H9 (cell line): ENCODE measurements at regions not wholly inside any gene's neighbourhood (a gene's known extent, or its start where the extent isn't known, plus 50 kb on each side); places are given as distances from the start of the nearest gene placed in this dataset.

Experiments used
- DNase-seq: peaks from one replicate; pipeline ENCODE4 v3.0.0-alpha.2; 2017
- H2AFZ ChIP-seq: one replicate; pipeline ENCODE4 v1.6.1; 2013; ENCODE audit warnings: mild to moderate bottlenecking, low read length, control low read depth, moderate library complexity
- H2AK5ac ChIP-seq: 2 replicates; pipeline ENCODE4 v1.6.1; 2013; ENCODE audit warnings: low read length, control low read depth, mixed read lengths; ENCODE audit not compliant: insufficient read length
- H2BK120ac ChIP-seq: one replicate; pipeline ENCODE4 v1.6.1; 2013; ENCODE audit warnings: low read depth, mild to moderate bottlenecking, low read length, control low read depth, inconsistent platforms; ENCODE audit not compliant: poor library complexity, severe bottlenecking
- H2BK12ac ChIP-seq: 2 replicates; pipeline ENCODE4 v1.6.1; 2013; ENCODE audit warnings: low read length, control low read depth, mixed read lengths, low read depth; ENCODE audit not compliant: insufficient read length
- H2BK15ac ChIP-seq: 2 replicates; pipeline ENCODE4 v1.6.1; 2013; ENCODE audit warnings: low read depth, low read length, control low read depth
- H2BK20ac ChIP-seq: one replicate; pipeline ENCODE4 v1.6.1; 2013; ENCODE audit warnings: low read depth, mild to moderate bottlenecking, low read length, control low read depth, inconsistent platforms; ENCODE audit not compliant: poor library complexity, severe bottlenecking
- H2BK5ac ChIP-seq: 2 replicates; pipeline ENCODE4 v1.6.1; 2013; ENCODE audit warnings: low read length, control low read depth, mixed read lengths; ENCODE audit not compliant: insufficient read length
- H3K14ac ChIP-seq: 2 replicates; pipeline ENCODE4 v1.6.1; 2013; ENCODE audit warnings: low read length, control low read depth; ENCODE audit not compliant: insufficient read depth
- H3K18ac ChIP-seq: 2 replicates; pipeline ENCODE4 v1.6.1; 2013; ENCODE audit warnings: low read depth, mild to moderate bottlenecking, mixed read lengths, low read length, control low read depth; ENCODE audit not compliant: insufficient read length
- H3K23ac ChIP-seq: 2 replicates; pipeline ENCODE4 v1.6.1; 2013; ENCODE audit warnings: low read length, control low read depth, mixed read lengths, low read depth; ENCODE audit not compliant: insufficient read length
- H3K23me2 ChIP-seq: 2 replicates; pipeline ENCODE4 v1.6.1; 2013; ENCODE audit warnings: low read depth, mild to moderate bottlenecking, mixed read lengths, low read length, control low read depth; ENCODE audit not compliant: insufficient read length, poor library complexity, severe bottlenecking
- H3K27ac ChIP-seq: 2 replicates; pipeline ENCODE4 v1.5.1; 2013; ENCODE audit warnings: low read length, control low read depth, mixed read lengths, low read depth; ENCODE audit not compliant: insufficient read length
- H3K27me3 ChIP-seq: 2 replicates; pipeline ENCODE4 v1.6.1; 2013; ENCODE audit warnings: low read length, control low read depth, inconsistent platforms; ENCODE audit not compliant: insufficient read depth
- H3K4ac ChIP-seq: 2 replicates; pipeline ENCODE4 v1.6.1; 2013; ENCODE audit warnings: low read depth, mild to moderate bottlenecking, control low read depth, inconsistent platforms, low read length, moderate library complexity
- H3K4me1 ChIP-seq: 2 replicates; pipeline ENCODE4 v1.6.1; 2013; ENCODE audit warnings: low read length, control low read depth, inconsistent platforms; ENCODE audit not compliant: insufficient read depth
- H3K4me2 ChIP-seq: 2 replicates; pipeline ENCODE4 v1.6.1; 2013; ENCODE audit warnings: low read length, control low read depth, mixed read lengths; ENCODE audit not compliant: insufficient read length, insufficient read depth
- H3K56ac ChIP-seq: 2 replicates; pipeline ENCODE4 v1.6.1; 2013; ENCODE audit warnings: low read depth, mild to moderate bottlenecking, mixed read lengths, low read length, control low read depth; ENCODE audit not compliant: insufficient read length
- H3K79me1 ChIP-seq: 2 replicates; pipeline ENCODE4 v1.6.1; 2013; ENCODE audit warnings: low read depth, mild to moderate bottlenecking, moderate library complexity, low read length, control low read depth, inconsistent platforms; ENCODE audit not compliant: insufficient read depth, poor library complexity, severe bottlenecking
- H3K79me2 ChIP-seq: 2 replicates; pipeline ENCODE4 v1.6.1; 2013; ENCODE audit warnings: low read length, control low read depth, inconsistent platforms; ENCODE audit not compliant: insufficient read depth
- H3K9ac ChIP-seq: 2 replicates; pipeline ENCODE4 v1.6.1; 2013; ENCODE audit warnings: low read length, control low read depth, mixed read lengths; ENCODE audit not compliant: insufficient read length; ENCODE audit errors: extremely low read depth
- H3K9me3 ChIP-seq: one replicate; pipeline ENCODE4 v1.6.1; 2013; ENCODE audit warnings: low read depth, low read length, inconsistent platforms; ENCODE audit not compliant: control insufficient read depth
- H3T11ph ChIP-seq: one replicate; pipeline ENCODE4 v1.6.1; 2013; ENCODE audit warnings: mild to moderate bottlenecking, low read length, control low read depth, inconsistent platforms
- H4K20me1 ChIP-seq: one replicate; pipeline ENCODE4 v1.6.1; 2013; ENCODE audit not compliant: control insufficient read depth, insufficient read length, insufficient read depth
- H4K5ac ChIP-seq: 2 replicates; pipeline ENCODE4 v1.6.1; 2013; ENCODE audit warnings: low read depth, mild to moderate bottlenecking, mixed read lengths, low read length, control low read depth; ENCODE audit not compliant: insufficient read length
- H4K8ac ChIP-seq: replicated peaks from 2 replicates; pipeline ENCODE4 v1.6.1; 2013; ENCODE audit warnings: low read length, control low read depth, mixed read lengths, low read depth; ENCODE audit not compliant: insufficient read length
- H4K91ac ChIP-seq: 2 replicates; pipeline ENCODE4 v1.6.1; 2013; ENCODE audit warnings: low read depth, mild to moderate bottlenecking, moderate library complexity, mixed read lengths, low read length, control low read depth; ENCODE audit not compliant: insufficient read length
- H3K27ac Mint-ChIP-seq, 3 experiments: 2 replicates in 2 of 3; 3 replicates in 1 of 3; pipeline ENCODE4 v1.8.0; 2020 to 2021; ENCODE audit warnings: mixed read lengths in 3 of 3, mild to moderate bottlenecking in 1 of 3, moderate library complexity in 1 of 3
- H3K27me3 Mint-ChIP-seq: 2 replicates; pipeline ENCODE4 v1.8.0; 2021; ENCODE audit warnings: low read depth, mild to moderate bottlenecking, moderate library complexity, mixed read lengths
- H3K36me3 Mint-ChIP-seq, 3 experiments: 2 replicates in 2 of 3; 3 replicates in 1 of 3; pipeline ENCODE4 v1.8.0; 2020 to 2021; ENCODE audit warnings: low read depth in 3 of 3, mixed read lengths in 3 of 3; ENCODE audit not compliant: insufficient read depth in 1 of 3
- H3K4me1 Mint-ChIP-seq, 2 experiments: 2 replicates each; pipeline ENCODE4 v1.8.0; 2020; ENCODE audit warnings: mixed read lengths in 2 of 2
- H3K4me3 Mint-ChIP-seq, 2 experiments: 2 replicates in 1 of 2; 3 replicates in 1 of 2; pipeline ENCODE4 v1.8.0; 2020 to 2021; ENCODE audit warnings: mild to moderate bottlenecking in 2 of 2, mixed read lengths in 2 of 2, moderate library complexity in 1 of 2
- H3K9me3 Mint-ChIP-seq, 2 experiments: 2 replicates in 1 of 2; 3 replicates in 1 of 2; pipeline ENCODE4 v1.8.0; 2020; ENCODE audit warnings: mild to moderate bottlenecking in 2 of 2, mixed read lengths in 2 of 2, moderate library complexity in 1 of 2
- WGBS: extraction: QIAGEN DNeasy Blood & Tissue Kit; methylation state at CpG from one replicate; pipeline ENCODE4 v1.1.7; 2013; ENCODE audit warnings: missing lambda C conversion rate, low lambda C conversion rate, mixed read lengths; ENCODE audit not compliant: insufficient read length; ENCODE audit errors: extremely low coverage; 5-methylcytosine and 5-hydroxymethylcytosine counted together
- TF ChIP-seq, protein P1 (sequence below): fragments of 200-600 bp; sonication (generic); conservative IDR thresholded peaks from 3 replicates; pipeline ENCODE4 v1.8.0; 2021; ENCODE audit warnings: antibody characterized with exemption, mild to moderate bottlenecking

DNA sequence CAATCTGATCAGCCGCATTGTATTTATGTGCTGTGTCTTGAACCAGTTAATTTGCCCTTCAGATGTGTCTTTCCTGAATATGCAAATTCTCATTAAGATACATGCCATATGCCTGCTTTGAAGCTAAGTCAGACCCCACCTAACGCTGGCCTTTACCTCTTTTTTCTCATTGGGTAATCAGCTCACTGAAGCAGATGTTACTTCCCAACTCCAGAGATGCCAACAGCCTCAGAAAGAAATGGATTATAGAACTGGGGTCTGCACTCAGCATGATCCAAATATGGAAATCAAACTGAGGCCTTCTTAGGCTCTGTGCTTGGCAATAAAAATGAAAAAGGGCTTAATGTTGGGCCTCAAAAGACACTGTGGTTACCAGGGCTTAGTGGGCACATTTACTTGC lies 113.9 kb downstream of the FZD1 start:
- Histone ChIP-seq H3K4me1 (no peaks in the 10 kb centered on the region), H3K4me2 (no peak overlapping the region), H3K18ac (no peak overlapping the region), H3K23ac (no peak overlapping the region), H2AK5ac (no peak overlapping the region), H4K20me1 (no peaks in the 10 kb centered on the region), H3T11ph (no peak overlapping the region), H4K8ac (no peak overlapping the region), H3K4ac (no peak overlapping the region), H3K27ac (no peak overlapping the region), H4K5ac (no peak overlapping the region), H4K91ac (no peak overlapping the region), H3K56ac (no peak overlapping the region), H3K79me2 (no peaks in the 10 kb centered on the region), H2BK12ac (no peak overlapping the region), H3K23me2 (no peaks in the 10 kb centered on the region), H2BK120ac (no peak overlapping the region), H2BK5ac (no peak overlapping the region), H2BK15ac (no peak overlapping the region), H3K14ac (no peak overlapping the region), H3K9ac (no peak overlapping the region), H3K79me1 (no peaks in the 10 kb centered on the region), H2AFZ (no peak overlapping the region), H2BK20ac (no peak overlapping the region), H3K9me3 (no peaks in the 10 kb centered on the region), H3K27me3 (no peaks in the 10 kb centered on the region)
- H3K27me3 Mint-ChIP-seq: peaks cover 4% of the 10 kb centered on the region
- no peak overlapping the region for H3K4me3 Mint-ChIP-seq
- H3K9me3 Mint-ChIP-seq: no peaks in the 10 kb centered on the region; a peak in 1 of 5 replicates
- TF ChIP-seq, protein P1, sequence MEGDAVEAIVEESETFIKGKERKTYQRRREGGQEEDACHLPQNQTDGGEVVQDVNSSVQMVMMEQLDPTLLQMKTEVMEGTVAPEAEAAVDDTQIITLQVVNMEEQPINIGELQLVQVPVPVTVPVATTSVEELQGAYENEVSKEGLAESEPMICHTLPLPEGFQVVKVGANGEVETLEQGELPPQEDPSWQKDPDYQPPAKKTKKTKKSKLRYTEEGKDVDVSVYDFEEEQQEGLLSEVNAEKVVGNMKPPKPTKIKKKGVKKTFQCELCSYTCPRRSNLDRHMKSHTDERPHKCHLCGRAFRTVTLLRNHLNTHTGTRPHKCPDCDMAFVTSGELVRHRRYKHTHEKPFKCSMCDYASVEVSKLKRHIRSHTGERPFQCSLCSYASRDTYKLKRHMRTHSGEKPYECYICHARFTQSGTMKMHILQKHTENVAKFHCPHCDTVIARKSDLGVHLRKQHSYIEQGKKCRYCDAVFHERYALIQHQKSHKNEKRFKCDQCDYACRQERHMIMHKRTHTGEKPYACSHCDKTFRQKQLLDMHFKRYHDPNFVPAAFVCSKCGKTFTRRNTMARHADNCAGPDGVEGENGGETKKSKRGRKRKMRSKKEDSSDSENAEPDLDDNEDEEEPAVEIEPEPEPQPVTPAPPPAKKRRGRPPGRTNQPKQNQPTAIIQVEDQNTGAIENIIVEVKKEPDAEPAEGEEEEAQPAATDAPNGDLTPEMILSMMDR: no peak
- no peak for DNase-seq
- H3K4me1 Mint-ChIP-seq: peaks cover 20 to 26% of the 10 kb centered on the region in 2 experiments
- no peaks in the 10 kb centered on the region; a peak in 1 of 7 replicates for H3K36me3 Mint-ChIP-seq
- H3K27ac Mint-ChIP-seq: no peak overlapping the region
- WGBS: no CpG with 5 or more reads among the region's 2 CpGs
